H4 (cell line): ENCODE measurements at regions not wholly inside any gene's neighbourhood (a gene's known extent, or its start where the extent isn't known, plus 50 kb on each side); places are given as distances from the start of the nearest gene placed in this dataset.
A peak's percentile ranks its signal among the peaks of the same experiment; 100 is the strongest.
"Not testable (repeated sequence)": the region's sequence is repeated elsewhere in the genome, so short reads cannot be mapped to it uniquely, and the experiment has no call there.

Source experiments
- DNase-seq: peaks from one replicate; pipeline ENCODE4 v3.0.0-alpha.2; 2015; ENCODE audit warnings: low spot score

DNA sequence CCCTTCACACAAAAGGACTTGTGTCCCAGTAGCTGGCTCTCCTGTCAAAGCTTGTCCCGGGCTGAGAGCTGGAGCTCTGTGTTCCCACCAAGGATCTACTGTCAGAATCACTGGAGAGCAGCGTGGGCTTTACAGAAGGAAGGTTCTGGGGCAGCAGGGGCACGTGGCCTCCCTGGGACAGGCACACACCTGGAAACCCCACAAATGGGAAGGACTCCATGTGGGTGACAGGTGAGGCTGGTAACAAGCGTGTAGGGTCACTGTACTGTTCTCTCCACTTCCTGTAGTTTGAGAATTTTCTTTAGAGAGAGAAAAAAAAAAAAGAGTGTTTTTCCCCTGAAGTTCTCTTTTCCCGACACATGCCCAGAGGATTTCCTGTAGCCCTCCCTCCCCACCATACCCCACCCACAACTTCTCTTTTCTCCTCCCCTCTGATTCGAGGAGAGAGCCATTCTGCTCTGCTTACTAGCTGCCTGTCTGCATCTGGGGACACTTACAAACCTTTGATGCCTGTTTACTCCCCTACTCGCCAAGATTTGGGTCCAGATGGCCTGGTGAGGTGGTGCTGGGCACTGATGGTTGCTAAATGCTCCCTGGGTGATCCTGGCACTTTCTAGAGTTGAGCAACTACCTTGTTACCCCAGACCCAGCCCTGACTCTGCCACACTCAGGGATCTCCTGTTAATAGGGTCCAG, 84.1 kb upstream of the SIRPA start:
- DNase-seq = peak; percentile 44

DNA sequence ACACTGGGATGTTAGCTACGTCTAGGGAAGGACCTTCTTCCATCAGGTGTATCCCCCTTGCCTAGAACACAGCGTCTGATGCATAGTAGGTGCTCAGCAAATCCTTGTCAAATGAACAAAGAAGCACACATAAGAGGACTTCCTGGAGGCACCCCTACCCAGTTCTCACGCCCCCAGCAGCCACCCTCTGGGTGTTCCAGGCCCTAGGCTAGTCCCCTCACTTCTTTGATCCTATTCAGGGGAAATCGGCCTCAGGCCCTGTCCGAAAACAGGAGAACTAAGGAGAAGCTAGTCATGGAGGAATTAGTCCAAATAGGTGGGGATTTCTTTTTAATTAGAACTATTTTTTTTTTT, 84.7 kb upstream of the SIRPA start:
- DNase-seq = no peak

DNA sequence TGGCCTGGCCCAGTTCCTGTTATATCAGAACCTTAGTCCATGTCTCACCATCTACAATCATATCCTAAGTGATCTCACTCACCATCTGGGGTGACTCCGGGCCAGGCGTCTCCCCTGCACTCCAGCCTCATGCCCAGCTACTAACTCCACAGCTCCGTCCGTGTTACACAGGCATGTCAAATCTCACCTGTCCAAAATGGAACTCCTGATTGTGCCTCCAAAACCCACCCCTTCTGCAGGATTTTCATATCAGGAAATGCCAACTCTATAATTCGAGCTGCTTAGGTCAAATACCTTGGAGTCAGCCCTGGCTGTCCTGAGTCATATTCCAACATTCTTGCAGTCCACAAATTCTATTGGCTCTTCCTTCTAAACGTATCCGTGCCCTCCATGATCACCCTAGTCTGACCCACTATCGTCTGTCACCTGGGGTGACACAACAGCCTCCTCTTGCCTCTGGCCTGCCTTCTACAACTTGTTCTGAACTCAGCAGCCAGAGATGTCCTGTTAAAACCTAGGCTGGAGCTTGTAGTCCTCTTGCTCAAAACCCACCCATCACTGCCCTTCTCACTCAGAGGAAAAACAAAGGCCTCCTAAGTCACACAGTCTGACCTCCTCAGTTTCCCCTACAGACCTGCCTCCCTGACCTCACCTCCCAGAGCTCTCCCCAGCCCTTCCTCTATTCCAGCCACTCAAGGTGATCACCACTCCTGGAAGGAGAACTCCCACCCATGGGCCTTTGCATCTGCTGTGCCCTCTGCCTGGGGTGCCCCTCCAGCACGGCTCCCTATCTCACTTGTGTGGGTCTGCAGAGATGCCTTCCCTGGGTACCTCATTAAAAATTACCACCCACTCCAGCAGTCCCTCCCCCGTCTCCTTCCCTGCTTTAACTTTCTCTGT, 85.3 kb upstream of the SIRPA start:
- peak; percentile 39 for DNase-seq

DNA sequence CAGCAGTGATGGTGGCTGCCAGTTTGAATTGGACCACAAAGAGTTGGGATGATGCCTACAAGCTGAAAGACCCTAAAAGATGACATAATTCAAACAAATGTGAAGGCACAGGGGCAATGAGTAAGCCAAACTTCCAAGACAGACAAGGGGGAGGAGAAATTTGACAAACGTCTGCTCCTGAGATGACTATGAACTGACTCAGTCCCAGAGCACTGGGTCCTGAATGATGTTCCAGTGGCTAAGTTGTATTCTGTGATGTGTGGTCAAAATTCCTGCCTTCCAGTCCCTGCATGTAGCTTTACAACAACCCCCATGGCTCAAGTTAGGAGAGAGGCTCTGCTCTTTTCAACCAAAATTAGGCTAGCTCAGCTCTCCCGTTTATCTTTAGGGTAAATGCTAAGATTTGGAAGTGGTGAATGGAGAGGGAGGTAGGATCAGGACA, 86.1 kb upstream of the SIRPA start:
- peak; percentile 36 for DNase-seq

DNA sequence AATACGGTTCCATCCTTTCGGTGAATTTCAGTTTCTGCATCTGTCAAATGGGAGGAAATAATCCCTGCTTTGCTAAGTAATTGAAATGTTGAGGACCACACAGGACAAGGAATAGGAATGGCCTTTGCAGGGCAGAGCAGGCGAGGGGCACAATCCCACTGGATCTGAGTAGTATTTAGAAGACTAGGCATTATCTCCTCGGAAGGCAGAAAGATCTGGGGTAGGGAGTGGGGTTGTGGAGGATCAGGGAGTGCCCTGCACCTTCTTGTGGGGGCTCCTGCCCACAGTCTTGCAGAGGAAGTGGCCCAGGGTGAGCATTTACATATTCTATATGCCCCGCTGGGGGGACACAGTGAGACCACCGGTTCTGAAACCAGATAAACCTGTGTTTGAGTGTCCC, 87.1 kb upstream of the SIRPA start:
- DNase-seq = no peak

DNA sequence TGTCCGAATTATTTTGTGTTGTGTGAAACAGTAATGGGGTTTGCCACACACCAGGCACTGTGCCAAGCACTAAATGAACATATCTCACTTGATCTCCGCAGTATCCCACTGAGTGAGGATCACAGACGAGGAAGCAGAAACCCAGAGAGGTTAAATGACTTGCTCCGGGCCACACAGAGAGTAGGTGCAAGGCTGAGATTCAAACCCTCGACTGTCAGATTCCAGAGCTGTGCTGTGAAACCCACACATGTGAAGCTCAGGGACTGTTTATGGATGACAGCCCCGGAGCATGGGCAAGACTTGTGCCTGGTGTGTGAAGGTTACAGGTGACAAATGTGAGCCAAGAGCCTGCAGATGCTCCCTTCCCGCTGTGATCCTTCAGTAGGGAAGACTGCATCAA, 87.8 kb upstream of the SIRPA start:
- DNase-seq = no peak

DNA sequence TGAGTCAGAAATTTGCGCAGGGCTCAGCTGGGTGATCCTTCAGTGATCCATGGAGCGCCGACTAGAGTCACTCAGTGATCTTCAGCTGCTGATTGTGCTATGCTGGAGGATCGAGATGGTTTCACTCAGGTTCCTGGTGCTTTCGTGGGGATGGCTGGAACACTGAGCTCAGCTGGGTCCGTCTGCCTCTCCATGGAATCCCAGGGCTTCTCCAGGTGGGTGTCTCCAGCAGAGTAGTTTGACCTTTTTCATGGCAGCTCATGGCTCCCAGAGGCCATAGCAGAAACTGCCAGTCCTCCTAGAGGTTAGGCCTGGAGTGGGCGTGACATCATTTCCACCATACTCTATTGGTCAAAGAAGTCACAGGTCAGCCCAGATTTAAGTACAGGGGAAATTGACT, 88.8 kb upstream of the SIRPA start:
- no peak for DNase-seq

DNA sequence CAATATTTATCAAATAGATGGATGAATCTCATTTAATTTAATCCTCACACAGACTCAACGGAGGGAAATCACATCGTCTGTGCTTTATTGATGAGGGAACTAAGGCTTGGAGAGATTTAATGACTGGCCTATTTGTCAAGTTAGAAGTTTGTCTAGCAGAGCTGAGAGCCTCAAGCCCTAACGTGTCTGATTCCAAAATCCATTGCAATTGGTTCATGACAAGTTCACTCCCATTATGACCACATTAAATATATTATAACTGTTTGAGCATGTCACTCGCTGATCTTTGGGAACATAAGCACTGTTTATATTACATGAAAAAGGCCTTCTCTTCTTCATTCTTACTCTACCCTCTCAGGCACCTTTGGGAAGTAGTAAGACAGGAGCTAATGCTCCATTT, 89.4 kb upstream of the SIRPA start:
- no peak for DNase-seq

DNA sequence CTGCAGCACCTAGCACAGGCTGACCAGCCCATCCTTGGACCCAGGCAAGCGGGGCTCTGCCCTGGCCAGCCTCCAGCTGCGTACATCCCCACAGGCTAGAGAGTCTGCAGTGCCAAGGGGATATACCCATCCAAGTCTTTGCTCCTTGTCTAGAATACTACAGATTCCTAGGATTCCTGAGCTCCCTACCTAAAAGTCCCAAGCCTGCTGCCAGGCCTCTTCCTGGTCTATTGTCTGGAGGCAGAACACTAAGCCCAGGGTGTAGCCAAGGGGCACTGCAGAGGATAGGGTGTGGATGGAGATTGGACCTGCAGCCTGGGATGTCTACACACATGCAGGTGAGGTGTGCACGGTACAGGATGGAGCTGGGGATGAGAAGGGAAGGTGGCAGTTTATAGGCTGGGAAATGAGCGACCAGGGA, 90.0 kb upstream of the SIRPA start:
- DNase-seq = no peak

DNA sequence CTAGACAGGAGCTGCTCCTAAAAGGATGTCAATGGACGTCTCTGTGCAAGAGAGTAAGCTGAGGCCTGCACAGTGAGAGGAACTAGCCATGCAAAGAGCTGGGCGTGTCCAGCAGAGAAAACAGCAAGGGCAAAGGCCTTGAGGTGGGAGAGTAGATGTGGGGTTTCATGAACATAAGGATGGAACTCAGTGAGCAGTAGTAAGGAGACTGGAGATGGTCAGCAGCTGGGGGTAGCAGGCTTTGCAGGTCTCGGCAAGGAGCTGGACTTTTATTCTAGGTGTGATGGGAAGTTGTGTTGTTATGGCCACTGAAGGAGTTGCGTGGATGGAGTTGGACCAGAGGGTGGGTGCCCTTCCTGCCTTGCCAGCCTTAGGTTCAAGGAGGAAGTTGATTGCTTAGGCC, 90.7 kb upstream of the SIRPA start:
- DNase-seq = no peak

DNA sequence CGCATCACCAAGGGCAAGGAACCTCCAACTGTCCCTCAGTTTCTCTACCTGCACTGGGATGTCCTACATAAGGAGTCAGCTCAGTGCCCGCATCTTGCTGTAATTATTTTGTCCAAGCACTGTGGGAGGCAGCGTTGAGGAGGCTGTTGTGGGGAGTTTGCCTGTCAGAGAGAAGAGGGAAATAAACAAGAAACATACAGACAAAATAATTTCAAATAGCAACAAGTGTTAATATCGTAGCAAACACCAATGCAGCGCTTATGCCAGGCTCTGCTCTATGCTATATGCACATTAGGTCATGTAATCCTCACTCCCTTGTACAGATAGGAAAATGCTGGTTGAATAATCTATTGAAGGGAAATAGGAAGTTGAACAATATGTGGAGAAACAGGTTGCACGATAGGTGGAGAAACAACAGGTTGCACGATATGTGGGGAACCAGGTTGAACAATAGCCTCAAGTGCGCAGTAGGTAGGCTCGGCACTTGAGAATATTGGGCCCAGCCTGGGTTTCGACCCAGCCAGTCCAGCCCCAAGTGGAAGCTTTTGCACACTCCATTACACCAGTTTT, 91.2 kb upstream of the SIRPA start:
- no peak for DNase-seq

DNA sequence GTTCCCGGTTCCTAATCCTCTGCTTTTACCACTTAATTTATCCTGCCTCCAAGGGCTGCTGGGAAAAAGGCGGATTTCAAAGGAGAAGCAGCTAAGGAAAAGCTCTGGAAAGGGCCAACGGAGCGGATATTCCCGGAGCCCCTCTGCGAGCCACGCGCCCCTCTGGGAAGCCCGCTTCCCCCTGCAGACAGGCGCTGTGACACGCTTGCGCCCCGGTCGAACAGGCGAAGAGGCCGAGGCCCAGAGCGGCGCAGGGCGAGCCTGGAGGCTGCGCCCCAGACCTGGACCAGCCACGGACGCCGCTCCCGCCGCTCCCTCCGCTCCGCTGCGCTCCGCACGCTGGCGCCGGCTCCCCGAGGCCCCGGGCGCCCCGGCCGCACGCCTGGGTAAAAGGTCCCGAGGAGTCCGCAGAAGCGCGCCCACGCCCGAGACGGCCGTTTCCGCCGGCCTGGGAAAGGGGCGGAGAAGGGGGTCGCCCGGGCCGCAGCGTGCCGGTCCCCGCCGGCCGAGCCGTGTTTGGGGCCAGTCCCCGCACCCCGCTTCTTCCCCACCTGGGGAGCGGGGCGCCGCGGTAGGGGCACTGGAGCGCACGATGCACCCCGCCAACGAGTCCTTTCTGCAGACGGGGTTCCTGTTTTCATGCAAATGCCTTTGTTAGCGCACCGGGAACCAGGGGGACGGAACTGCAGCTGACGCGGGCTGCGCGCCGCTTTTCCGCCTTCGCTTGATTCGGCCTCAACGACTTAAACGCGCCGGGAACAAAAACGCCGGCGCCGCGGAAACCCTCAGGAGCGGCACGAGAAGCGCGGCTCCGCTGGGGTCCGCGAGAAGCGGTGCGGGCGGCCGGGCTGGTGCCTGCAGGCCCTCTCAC, 91.9 kb upstream of the SIRPA start:
- DNase-seq = no peak

DNA sequence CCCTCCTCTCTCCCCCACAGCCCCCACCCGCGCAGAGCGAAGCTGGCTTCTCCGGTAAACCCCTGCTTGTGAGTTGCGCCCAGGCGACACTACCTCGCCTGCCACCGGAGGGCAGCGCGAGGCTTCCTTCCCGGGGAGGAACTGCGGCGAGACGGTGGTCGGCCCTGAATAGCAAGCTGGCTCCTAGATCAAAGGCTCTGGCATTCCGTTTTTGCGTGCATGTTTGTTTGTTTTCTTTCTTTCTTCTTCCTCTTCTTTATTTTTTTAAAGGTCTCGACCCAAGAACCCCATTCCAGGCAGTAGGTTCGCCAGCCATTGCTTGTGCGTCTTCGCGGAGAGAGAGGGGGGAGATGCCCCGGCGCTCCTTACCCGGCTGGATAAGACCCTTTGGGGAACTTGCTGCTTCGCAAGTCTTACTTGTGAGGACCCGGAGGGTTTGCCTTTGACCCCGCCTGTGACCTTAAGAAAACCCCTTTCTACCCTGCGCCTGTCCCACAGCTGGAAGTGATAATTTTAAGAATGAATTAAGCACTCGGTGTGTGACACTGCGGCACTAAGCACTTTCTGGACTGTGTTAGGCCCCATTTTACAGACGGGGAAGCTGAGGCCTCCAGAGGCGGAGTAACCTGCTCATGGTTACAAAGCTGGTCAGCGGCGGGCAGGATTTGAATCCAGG, 92.7 kb upstream of the SIRPA start:
- peak; percentile 39 for DNase-seq

DNA sequence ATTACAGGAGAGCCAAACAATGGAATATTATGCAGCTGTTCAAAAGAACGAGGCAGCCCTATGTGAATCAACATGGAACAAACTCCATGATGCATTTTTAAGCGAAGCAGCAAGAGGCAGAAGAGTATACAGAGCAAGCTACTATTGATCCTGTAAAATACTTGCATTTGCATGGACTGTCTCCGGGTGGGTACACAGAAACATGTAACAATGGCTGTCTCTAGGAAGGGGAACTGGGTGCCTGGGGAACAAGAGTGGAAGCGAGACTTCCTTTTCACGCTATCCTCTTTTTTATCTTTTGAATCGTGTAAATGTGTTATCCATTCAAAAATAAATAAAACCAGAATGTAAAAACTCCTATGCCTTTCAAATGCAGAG, 93.3 kb upstream of the SIRPA start:
- no peak for DNase-seq

DNA sequence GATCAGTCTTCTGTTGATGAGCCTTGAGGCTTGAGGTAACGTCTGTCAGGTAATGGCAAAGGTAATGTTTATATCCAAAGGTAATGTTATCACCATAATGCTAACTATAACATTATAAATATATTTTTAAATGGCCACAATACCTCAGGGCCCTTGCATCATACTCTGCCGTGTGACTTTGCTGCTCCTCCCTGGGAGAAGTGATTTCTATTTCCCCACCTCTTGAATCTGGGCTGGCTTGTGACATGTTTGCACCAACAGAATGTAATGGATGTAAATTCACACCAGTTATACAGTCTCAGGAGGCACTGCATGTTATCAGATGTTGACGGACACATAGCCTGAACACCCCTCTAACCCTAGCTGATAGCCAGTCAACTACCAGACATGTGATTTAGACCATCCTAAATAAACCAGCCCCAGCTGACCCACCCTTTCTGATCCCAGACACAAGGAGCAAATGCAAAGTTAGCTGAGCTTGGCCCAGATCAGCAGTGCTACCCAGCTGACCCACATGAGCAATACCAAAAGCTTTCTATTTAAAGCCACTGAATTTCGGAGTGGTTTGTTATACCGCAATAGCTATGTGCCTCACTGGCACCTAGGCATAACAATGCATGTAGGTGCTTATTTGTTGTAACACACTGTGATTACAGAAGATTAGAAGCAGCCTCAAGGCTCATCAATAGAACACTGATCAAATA, 93.8 kb upstream of the SIRPA start:
- DNase-seq = no peak

DNA sequence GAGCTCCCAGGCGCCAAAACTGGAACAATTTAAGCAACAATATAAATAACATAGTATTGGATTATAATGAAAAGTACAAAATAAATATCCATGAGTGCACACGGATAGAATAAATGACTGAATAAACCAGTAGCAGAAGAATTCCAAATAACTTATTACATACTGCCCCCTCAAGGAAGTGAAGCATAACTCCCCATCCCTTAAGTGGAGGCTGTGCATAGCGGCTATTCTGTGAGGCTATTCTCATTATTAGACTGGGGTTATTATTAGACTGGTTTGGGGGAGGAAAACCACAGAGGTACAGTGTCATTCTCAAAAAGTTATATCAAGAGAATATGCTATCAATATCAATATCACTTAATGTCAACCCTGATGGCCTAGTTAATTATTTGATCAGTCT, 94.4 kb upstream of the SIRPA start:
- DNase-seq = no peak

DNA sequence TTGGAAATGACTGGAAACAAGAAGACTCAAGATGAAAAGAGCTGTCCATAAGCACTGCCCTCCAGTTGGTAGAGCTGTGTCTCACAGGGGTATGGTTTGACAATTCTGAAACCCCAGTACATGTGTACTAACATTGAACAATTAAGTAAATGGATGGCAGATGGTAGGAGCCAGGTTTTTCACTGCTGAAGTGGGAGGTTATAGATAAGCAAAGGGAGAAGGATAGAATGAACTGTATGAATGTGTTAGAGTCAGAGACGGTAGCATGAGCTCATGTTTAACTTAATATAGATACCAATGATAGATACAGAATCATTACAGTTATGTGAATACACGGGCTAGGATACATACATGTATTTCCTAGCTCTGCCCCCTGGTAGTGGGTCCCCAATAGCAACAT, 95.0 kb upstream of the SIRPA start:
- DNase-seq = no peak

DNA sequence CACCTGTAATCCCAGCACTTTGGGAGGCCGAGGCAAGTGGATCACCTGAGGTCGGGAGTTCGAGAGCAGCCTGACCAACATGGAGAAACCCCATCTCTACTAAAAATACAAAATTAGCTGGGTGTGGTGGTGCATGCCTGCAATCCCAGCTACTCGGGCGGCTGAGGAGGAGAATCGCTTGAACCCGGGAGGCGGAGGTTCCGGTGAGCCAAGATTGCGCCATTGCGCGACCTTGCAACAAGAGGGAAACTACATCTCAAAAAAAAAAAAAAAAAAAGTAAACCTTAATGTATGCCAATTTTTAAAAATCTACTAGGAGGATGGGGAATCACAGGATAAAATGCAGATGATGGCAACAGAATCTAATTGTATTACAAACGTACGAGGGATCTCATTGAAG, 95.5 kb upstream of the SIRPA start:
- DNase-seq = not testable (repeated sequence)

DNA sequence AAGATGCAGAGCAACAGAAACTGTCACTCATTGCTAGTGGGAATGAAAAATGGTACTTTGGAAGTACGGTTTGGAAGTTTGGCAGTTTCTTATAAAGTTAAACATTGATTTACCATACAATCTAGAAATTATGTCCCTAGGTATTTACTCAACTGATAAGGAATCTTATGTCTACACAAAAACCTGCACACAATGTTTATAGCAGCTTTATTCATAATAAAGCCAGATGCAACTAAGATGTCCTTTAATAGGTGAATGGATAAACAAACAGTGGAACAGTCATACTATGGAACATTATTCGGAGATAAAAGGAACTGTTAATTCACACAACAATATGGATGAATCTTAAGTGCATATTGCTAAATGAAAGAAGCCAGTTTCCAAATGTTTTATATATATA, 96.2 kb upstream of the SIRPA start:
- no peak for DNase-seq

DNA sequence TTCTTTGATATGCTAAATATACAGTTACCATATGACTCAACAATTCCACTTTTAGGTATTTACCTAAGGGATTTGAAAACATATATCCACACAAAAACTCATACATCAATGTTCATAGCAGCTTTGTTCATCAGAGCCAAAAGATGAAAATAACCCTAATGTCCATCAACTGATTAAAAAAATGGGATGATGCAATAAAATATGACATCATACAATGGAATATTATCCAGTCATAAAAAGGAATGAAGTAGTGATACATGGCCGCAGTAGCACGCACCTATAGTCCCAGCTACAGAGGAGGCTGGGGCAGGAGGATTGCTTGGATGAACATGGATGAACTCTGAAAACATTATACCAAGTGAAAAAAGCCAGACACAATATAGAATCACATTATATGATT, 101.4 kb upstream of the SIRPA start:
- DNase-seq = no peak

DNA sequence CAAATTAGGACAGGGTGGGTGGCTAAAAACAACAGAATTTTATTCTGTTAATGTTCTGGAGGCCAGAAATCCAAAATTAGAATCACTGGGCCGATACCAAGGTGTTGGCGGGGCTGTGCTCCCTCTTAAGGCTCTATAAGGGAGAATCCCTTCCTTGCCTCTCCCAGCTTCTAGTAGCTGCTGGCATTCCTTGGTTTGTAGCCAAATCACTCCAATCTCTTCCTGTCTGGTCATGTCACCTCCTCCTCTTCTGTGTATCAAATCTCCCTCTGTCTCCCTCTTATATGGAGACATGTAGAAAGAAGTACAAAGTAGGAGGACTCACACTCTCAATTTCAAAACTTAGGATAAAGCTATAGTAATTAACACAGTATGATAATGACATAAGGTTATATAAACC, 102.9 kb upstream of the SIRPA start:
- DNase-seq = no peak
